HG03565 (cell line): ENCODE measurements at regions not wholly inside any gene's neighbourhood (a gene's known extent, or its start where the extent isn't known, plus 50 kb on each side); places are given as distances from the start of the nearest gene placed in this dataset.

Source experiments
- ATAC-seq: cut with Tn5 transposase; IDR thresholded peaks from one replicate; pipeline ENCODE4 v1.9.1; 2021; ENCODE audit warnings: mild to moderate bottlenecking, moderate library complexity; ENCODE audit not compliant: unreplicated experiment

DNA sequence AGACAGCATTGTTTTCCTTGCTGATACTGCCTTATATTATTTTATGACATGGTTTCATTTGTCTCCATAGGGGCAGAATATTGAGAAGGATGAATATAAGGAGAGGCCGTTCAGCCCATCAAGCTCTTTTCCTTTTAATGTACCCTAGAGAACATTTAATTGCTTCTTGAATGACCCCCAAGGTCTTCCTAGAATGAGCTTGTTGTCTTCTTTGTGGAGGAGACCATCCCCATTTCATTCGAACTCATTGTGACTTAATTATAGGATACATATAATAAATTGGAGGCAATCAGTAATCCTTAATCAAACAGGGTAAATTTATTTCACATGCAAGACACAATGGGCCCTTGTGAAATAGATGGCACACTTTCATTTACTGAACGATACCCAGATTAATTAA lies 231.3 kb downstream of the MDFIC start:
- ATAC-seq, result no peak

DNA sequence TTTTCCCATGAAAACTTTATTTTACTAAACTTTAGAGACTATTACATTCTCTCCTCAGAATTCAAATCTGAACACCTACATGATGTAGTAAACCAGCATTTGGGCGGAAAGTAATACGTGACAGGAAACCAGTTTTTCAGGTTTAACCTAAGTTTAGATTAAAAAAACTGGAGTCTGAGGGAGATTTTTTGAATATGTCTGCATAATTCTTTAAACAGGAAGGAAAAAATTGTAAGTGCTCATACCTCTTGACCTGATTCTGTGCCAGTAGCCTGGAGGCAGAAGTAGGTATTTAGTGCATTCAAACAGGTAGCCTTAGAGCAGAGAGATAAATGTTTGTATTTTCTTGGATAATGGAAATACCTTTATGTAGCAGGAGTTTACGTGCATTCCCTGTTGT lies 224.3 kb downstream of the MDFIC start:
- no peak for ATAC-seq

DNA sequence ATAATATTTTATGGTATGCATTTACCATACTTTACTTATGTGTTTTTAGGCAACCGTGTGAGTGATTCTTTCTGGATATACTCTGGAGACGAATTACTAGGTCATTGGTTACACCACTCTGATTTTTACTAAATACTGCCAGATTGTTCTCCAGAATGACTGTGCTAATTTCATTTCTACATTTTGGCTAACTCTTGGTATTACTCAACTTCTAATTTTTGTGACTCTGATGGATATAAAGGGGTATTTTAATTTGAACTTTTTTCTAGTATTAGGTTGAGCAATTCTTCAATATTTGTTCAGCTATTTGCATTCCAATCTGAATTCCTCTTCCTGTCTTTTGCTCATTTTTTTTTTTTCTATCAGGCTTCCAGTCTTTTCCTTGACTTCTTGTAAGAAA lies 223.6 kb downstream of the MDFIC start:
- ATAC-seq, result peak; percentile 95

DNA sequence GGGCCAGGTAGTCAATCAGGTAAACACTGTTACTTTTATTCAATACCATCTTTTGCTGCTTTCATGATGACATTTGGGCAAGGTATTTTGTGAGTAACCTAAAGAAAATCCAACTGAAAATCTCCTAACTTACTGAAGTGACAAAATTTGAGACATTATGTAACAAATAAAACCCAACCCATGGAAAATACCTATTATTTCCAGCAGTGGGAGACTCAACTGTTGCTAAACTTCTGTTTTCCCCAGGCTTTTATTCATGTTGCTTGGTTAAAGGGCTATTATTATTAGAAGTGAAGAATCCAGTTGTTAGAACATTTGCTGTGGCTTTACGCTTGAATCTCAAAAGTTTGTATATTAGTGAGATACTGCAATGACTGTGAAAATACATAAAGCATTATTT lies 215.9 kb downstream of the MDFIC start:
- ATAC-seq, result no peak

DNA sequence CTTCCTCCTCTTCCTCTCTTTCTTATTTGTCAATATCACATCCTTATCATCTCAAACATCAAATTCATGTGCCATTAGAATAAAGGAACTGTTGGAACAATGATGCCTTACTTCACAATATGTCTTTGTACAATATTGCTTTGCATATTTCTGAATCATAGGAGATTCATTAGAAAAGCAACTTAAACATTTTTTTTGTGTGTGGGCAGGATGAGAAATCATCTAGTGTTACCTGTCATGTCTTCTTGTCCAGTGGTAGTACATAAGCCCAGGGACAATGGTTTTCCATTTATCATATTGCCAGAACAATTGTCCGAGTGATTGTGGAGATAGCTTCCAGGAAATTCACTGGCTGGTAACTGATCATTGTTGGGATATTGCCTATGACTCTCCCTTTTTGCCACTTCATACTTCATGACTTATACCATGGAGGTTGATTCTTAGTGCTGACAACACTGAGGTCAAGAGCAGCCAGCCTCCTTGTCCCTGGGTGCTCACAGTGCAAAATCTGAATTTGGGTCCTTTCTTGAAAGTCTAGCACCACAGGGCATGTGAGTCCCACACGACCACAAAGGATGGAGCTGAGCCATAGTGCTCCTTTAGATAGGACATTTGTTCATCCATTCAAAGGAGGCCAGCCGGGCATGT lies 215.0 kb downstream of the MDFIC start:
- ATAC-seq, result no peak

DNA sequence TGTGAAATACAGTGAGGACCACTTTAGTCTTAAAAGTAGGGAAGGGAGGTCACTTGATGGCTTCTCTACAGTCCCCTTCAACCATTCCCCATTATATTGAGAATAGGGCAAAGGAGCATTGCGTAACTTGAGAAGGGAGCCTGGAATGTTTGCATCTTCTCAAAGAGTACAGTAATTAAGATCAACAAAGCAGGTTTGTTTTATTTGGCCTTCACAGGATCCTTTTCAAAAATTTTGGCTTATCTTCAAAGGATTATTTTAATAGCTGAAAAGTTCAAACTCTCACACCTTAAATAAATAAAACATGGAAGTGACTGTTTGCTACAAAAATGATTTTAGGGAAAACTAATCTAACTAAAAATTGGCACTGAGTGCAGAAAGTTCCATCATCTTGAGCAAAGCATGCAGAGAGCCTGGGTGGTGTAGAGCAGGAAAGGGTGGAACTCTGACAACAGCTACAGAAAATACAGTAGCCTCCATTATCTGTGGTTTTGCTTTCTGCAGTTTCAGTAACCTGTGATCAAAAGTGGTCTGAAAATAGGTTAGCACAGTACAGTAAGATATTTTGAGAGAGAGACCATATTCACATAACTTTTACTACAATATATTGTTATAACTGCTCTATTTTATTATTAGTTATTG lies 214.0 kb downstream of the MDFIC start:
- peak; percentile 94 for ATAC-seq

DNA sequence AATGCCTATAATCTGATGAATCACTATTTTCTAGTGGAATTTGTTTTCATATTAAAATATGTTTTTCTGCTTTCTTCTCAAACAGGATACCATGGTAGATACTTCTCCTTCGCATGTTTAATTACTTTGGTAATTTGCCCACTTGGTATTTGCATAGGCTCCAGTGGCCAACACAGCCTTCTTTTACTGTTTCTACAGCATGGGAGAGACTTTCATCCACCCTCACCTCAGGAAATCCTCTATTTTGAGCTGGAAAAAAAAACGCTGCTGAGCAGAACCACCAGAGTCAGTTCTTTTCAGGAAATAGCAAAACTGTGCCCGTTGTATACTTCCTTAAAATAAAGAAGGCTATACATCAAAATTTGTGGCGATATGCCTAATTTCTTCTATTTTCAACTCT lies 213.3 kb downstream of the MDFIC start:
- no peak for ATAC-seq

- ATAC-seq, result no peak
Measured at GRCh38 chr7:115133248-115133647, 211.4 kb downstream of the MDFIC start.

- ATAC-seq, result no peak
Measured at GRCh38 chr7:115132096-115132495, 210.2 kb downstream of the MDFIC start.

DNA sequence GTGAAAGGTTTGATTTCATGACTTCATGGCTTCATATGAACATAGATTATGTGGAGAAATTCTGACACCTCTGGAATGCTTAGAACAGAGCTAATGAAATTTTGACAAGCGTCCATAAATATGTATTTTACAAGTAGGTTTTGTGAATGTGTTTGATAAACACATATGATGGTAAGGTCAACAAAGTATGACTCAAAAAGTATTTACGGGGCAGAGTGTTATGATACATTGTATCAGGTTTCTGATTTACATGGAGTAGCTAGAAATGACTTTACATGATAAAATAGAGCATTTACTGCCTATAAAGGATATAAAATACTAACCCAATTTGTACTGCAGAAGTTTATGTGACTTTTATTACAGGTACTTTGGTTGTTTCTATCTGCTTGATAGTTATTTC lies 206.3 kb downstream of the MDFIC start:
- ATAC-seq, result no peak

DNA sequence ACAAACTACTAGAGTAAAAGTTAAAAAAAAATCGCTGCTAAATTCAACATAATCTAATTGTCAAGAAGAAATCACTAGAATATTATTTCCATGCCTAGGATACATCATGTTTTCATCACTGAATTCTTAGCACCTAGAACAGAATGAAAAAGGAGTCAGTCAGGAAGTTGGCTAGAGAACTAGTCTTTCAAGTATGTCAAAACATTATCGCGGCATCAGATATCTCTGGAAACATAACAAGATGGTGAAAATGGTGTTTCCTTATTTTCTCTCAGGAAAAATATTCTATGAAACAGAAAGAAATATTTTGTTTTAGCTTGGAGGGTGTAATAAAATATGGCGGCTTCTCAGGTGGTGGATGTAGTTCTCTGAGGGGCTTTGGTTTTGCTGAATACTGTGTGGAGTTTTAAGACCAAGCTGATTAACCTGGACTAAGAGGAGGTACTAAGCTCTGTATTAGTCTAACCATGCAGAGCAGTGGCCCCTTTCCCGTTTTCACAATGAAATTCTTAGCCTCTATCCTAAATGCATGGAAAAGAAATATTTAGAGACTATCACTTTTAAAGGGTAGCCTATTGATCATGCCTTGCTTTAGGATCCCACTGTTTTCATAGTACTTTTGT lies 205.6 kb downstream of the MDFIC start:
- no peak for ATAC-seq

DNA sequence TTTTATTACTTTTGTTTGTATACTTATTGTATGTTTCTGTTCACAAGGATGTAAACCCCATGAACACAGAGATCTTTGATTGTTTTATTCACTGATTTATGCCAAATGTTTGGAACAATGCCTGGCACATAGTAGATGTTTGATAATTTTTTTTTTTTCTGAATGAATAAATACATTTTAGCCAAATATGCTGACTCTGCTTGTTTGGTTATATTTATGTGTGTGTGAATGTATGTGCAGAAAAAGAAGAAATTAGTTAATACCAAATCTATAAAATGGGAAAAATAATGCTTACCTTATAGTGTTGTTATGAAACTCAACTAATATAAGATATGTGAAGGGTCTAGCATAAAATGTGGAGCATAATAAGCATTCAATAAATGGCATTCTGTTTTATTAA lies 203.9 kb downstream of the MDFIC start:
- no peak for ATAC-seq

GRCh38 chr7:115125312-115125711 lies 203.4 kb downstream of the MDFIC start:
- no peak for ATAC-seq

DNA sequence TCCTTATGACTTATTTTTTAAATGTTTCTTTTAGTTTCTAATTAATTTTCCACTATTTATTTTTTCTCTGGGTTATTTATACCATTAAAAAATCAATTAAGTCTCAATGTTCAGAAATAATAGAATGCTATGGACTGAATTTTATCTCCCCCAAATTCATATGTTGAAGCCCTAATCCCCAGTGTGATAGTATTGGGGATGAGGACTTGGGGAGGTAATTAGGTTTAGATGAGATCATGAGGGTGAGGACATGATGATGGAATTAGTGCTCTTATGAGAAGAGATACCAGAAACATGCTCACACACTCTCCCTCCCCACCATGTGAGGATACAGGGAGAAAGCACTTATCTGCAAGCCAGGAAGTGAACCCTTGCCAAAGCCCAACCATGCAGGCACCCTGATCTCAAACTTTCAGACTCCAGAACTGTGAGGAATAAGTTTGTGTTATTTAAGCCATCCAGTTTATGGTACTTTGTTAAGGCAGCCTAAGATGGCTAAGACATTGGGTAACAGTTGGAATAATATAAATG lies 202.6 kb downstream of the MDFIC start:
- ATAC-seq, result no peak

DNA sequence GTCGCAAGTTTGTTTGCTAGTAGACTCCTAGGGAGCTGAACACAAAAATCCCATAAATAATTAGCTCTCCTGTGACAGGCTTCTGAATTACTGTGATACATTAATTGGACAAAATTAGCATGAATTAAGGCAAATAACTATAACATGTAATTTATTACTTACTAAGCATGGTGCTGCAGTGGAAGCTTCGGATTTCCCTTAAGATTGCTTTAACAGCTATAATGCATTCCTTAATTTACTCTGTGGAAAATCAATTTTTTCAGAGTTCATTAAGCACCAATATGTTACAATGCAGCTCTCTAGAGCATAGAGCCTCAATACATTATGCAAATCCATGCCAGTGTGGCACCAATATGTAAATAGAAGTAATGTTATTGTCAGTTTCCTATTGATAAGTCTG lies 201.5 kb downstream of the MDFIC start:
- no peak for ATAC-seq

DNA sequence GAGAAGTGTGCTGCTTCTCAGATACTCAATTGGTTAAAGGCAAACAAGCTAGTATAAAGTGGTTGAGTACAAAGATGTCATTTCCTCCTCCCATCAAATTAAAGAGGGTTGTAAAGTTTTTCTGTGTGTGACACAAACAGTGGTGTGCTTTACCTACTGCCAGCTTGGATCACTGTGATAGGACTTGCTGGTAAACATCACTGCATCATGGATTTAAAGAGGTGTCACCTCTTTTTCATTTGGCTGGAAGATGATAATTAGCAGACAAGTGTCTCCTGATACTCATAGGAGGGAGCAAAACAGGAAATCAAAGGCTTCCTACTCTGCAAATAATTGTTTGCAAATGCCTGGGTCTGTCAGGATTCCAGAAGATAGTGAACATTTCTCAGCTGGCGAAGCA lies 200.5 kb downstream of the MDFIC start:
- ATAC-seq, result no peak

DNA sequence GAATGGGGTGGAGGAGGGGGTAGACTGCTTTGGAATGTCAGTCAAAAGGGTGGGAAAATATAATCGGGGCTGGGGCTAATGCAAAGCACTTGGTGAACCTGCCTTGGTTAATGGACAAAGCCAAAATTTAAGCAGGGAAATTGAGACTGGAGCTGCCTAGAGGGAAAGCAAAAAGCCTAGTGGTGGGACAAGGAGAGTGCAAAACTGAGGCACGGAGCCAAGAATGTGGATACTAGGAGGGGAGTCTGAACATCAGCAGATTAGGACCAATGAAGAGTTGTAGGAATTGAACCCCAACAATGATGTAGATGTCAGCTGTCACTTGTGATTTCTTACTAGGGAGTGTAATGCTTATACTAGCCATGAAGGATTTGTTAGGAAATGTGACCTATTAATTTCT lies 195.9 kb downstream of the MDFIC start:
- no peak for ATAC-seq

- ATAC-seq, result no peak
Measured at GRCh38 chr7:115116773-115117715, 195.2 kb downstream of the MDFIC start.

DNA sequence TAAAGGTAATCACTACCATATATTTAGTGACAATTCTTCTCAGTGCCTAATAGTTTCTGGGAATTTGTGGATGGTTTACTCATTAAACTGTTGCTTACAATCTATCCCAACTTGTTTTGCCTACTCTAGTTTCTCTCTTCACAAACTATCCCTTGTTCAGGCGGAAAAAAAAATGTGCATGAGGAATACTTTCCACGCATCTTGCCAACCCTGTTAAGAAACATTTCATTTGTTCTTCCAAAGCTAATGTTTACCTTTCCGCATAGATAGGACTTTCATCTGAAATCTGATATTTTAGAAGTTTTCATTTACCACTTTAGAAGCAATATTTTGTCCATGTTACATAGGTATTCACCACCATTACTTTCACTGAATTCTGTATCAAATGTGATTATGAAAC lies 191.9 kb downstream of the MDFIC start:
- no peak for ATAC-seq

- no peak for ATAC-seq
Measured at GRCh38 chr7:115113131-115113530, 191.2 kb downstream of the MDFIC start.

GRCh38 chr7:115110523-115110922 lies 188.6 kb downstream of the MDFIC start:
- ATAC-seq, result no peak
